ENCODE measurements at regions not wholly inside any gene's neighbourhood (a gene's known extent, or its start where the extent isn't known, plus 50 kb on each side); places are given as distances from the start of the nearest gene placed in this dataset.

GRCh38 chr1:58000116-58000515 lies 546.4 kb downstream of the OMA1 start:
- DNase-seq (ENCODE audit: low spot score), result no peak

GRCh38 chr1:57996400-57996799 lies 550.1 kb downstream of the OMA1 start:
- DNase-seq (ENCODE audit: low spot score), result no peak

GRCh38 chr1:57991289-57991688 lies 555.2 kb downstream of the OMA1 start:
- DNase-seq (ENCODE audit: low spot score), result no peak

GRCh38 chr1:57989877-57990276 lies 556.6 kb downstream of the OMA1 start:
- DNase-seq (ENCODE audit: low spot score), result no peak

- DNase-seq (ENCODE audit: low spot score), result no peak
Measured at GRCh38 chr1:57987523-57987922, 559.0 kb downstream of the OMA1 start.

GRCh38 chr1:57986432-57986831 lies 560.1 kb downstream of the OMA1 start:
- no peak for DNase-seq (ENCODE audit: low spot score)

GRCh38 chr1:57984277-57984676 lies 560.4 kb upstream of the DAB1 start:
- no peak for DNase-seq (ENCODE audit: low spot score)

- no peak for DNase-seq (ENCODE audit: low spot score)
Measured at GRCh38 chr1:57983441-57983840, 559.6 kb upstream of the DAB1 start.

GRCh38 chr1:57982852-57983251 lies 559.0 kb upstream of the DAB1 start:
- no peak for DNase-seq (ENCODE audit: low spot score)

GRCh38 chr1:57976216-57976615 lies 552.4 kb upstream of the DAB1 start:
- DNase-seq (ENCODE audit: low spot score), result no peak

GRCh38 chr1:57968321-57968720 lies 544.5 kb upstream of the DAB1 start:
- DNase-seq (ENCODE audit: low spot score), result no peak

GRCh38 chr1:57966751-57967406 lies 543.0 kb upstream of the DAB1 start:
- no peak for DNase-seq (ENCODE audit: low spot score)

- no peak for DNase-seq (ENCODE audit: low spot score)
Measured at GRCh38 chr1:57966340-57966739, 542.5 kb upstream of the DAB1 start.

- no peak for DNase-seq (ENCODE audit: low spot score)
Measured at GRCh38 chr1:57963581-57963980, 539.7 kb upstream of the DAB1 start.

- no peak for DNase-seq (ENCODE audit: low spot score)
Measured at GRCh38 chr1:57959531-57960241, 535.8 kb upstream of the DAB1 start.

- no peak for DNase-seq (ENCODE audit: low spot score)
Measured at GRCh38 chr1:57957576-57957975, 533.7 kb upstream of the DAB1 start.

- no peak for DNase-seq (ENCODE audit: low spot score)
Measured at GRCh38 chr1:57951390-57951789, 527.5 kb upstream of the DAB1 start.

- DNase-seq (ENCODE audit: low spot score), result no peak
Measured at GRCh38 chr1:57949168-57949567, 525.3 kb upstream of the DAB1 start.

- no peak for DNase-seq (ENCODE audit: low spot score)
Measured at GRCh38 chr1:57947471-57947870, 523.6 kb upstream of the DAB1 start.

GRCh38 chr1:57945045-57945444 lies 521.2 kb upstream of the DAB1 start:
- DNase-seq (ENCODE audit: low spot score), result no peak

- DNase-seq (ENCODE audit: low spot score), result no peak
Measured at GRCh38 chr1:57943365-57943764, 519.5 kb upstream of the DAB1 start.

- no peak for DNase-seq (ENCODE audit: low spot score)
Measured at GRCh38 chr1:57934745-57935144, 510.9 kb upstream of the DAB1 start.

GRCh38 chr1:57927003-57927402 lies 503.1 kb upstream of the DAB1 start:
- DNase-seq (ENCODE audit: low spot score), result no peak

Measured in mucosa of gallbladder (tissue), 1 donor.